ENCODE measurements at regions not wholly inside any gene's neighbourhood (a gene's known extent, or its start where the extent isn't known, plus 50 kb on each side); places are given as distances from the start of the nearest gene placed in this dataset.

DNA sequence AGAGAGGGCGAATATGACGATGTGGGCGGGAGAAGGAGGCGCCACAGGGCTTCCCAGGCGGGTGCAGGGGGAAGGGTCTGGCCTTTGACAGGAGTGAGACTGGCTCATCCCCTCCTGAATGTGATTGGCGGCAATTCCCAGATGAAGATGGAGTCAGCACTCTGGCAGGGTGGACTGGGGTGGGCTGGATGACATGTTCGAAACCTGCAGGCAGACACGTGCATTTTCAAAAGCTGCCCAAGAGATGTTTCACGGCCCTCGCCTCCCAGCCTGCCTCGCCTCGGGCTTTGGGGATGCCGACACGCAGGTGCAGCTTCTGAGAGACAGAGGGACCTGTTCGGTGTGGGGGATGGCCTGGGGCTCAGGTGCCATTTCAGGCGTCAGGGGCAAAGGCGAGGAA lies 66.8 kb upstream of the AFDN start:
- Histone ChIP-seq H3K9me1 (ENCODE audit: control insufficient read depth, extremely low read depth, insufficient read depth, low read length) (no peaks in the 10 kb centered on the region), H4K20me1 (ENCODE audit: control insufficient read depth, extremely low read depth, insufficient read depth, low read length) (no peaks in the 10 kb centered on the region), H3K9me3 (ENCODE audit: control insufficient read depth, low read depth, low read length) (no peaks in the 10 kb centered on the region), H3K27me3 (ENCODE audit: control insufficient read depth, extremely low read depth, insufficient read depth, low read length) (no peaks in the 10 kb centered on the region), H2AFZ (ENCODE audit: control insufficient read depth, low read length) (no peak overlapping the region), H3K9ac (ENCODE audit: control insufficient read depth, extremely low read depth, insufficient read depth, low read length) (no peak overlapping the region), H3K4me2 (ENCODE audit: control insufficient read depth, extremely low read depth, insufficient read depth, low read depth, low read length) (no peak overlapping the region), H3K79me2 (ENCODE audit: control insufficient read depth, insufficient read depth, low read length) (no peaks in the 10 kb centered on the region), H3K4me1 (ENCODE audit: control insufficient read depth, extremely low read depth, insufficient read depth, low read length) (no peaks in the 10 kb centered on the region), H3K36me3 (ENCODE audit: control insufficient read depth in 2 of 2, extremely low read depth in 1 of 2, insufficient read depth in 2 of 2, low read length in 2 of 2) (no peaks in the 10 kb centered on the region), H3K27ac (ENCODE audit: control insufficient read depth, insufficient read depth, low read length) (no peak overlapping the region), H3K4me3 (ENCODE audit: control insufficient read depth in 2 of 3, extremely low read depth in 1 of 3, insufficient read depth in 2 of 3, low read depth in 1 of 3, low read length in 3 of 3) (no peak overlapping the region)
- DNase-seq (ENCODE audit: low read depth, low spot score) (no peak), FAIRE-seq (no peak)
- dilution Hi-C loops (cut with MboI; ENCODE audit: extremely low pct_ligation_motif_present, low sequenced_read_pairs): no loop called here
- TF ChIP-seq EZH2 (IDR thresholded peaks at IDR 0.05; ENCODE audit: low read length): no peak
- TF ChIP-seq, protein P1, sequence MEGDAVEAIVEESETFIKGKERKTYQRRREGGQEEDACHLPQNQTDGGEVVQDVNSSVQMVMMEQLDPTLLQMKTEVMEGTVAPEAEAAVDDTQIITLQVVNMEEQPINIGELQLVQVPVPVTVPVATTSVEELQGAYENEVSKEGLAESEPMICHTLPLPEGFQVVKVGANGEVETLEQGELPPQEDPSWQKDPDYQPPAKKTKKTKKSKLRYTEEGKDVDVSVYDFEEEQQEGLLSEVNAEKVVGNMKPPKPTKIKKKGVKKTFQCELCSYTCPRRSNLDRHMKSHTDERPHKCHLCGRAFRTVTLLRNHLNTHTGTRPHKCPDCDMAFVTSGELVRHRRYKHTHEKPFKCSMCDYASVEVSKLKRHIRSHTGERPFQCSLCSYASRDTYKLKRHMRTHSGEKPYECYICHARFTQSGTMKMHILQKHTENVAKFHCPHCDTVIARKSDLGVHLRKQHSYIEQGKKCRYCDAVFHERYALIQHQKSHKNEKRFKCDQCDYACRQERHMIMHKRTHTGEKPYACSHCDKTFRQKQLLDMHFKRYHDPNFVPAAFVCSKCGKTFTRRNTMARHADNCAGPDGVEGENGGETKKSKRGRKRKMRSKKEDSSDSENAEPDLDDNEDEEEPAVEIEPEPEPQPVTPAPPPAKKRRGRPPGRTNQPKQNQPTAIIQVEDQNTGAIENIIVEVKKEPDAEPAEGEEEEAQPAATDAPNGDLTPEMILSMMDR (optimal IDR thresholded peaks at IDR 0.05 in 1 of 3, IDR thresholded peaks at IDR 0.05 in 1 of 3, conservative IDR thresholded peaks at IDR 0.05 in 1 of 3; ENCODE audit: extremely low read depth in 1 of 3, insufficient read depth in 2 of 3, low read length in 3 of 3): no peak

DNA sequence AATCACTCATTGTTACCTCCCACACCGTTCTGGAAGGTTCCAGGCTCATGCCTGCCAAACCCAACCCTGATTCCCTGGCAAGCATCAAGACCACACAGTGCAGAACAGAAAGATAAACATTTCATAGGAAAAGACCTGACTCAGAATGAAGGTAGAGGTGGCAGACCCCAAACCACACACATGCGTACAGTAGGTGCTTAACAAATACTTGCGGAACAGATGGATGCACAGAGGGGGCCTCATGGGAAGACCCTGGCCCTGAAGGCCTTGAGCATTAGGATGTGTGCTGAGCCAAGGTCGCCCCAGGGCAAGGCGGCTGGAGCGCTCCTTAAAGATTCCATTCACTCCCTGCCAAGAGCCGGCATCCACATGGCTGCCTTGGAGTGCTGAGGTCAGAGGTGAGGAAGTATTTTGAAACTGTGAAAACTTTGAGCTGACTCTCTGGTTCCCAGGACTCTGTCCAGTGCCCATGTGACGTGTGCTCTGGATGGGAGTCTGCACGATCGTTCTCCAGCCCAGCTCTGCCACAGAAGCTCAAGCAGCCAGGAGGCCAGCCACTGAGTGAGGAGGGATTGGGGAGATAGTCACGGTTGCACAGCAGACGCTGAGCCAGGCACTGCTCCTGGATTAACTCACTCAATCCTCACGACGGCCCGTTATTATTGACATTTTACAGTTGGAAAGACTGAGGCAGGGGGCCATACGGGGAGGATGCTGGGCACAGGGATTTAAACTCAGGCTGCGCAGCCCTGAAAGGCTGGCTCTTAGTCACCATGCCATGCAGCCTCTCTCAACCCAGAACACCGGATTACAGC lies 65.5 kb upstream of the AFDN start:
- Histone ChIP-seq H3K9me3 (ENCODE audit: control insufficient read depth, low read depth, low read length) (no peaks in the 10 kb centered on the region), H3K4me3 (ENCODE audit: control insufficient read depth in 2 of 3, extremely low read depth in 1 of 3, insufficient read depth in 2 of 3, low read depth in 1 of 3, low read length in 3 of 3) (no peak overlapping the region), H3K9ac (ENCODE audit: control insufficient read depth, extremely low read depth, insufficient read depth, low read length) (no peak overlapping the region), H3K9me1 (ENCODE audit: control insufficient read depth, extremely low read depth, insufficient read depth, low read length) (no peaks in the 10 kb centered on the region), H3K4me2 (ENCODE audit: control insufficient read depth, extremely low read depth, insufficient read depth, low read depth, low read length) (no peak overlapping the region), H3K36me3 (ENCODE audit: control insufficient read depth in 2 of 2, extremely low read depth in 1 of 2, insufficient read depth in 2 of 2, low read length in 2 of 2) (no peaks in the 10 kb centered on the region), H2AFZ (ENCODE audit: control insufficient read depth, low read length) (no peak overlapping the region), H3K4me1 (ENCODE audit: control insufficient read depth, extremely low read depth, insufficient read depth, low read length) (no peaks in the 10 kb centered on the region), H3K27me3 (ENCODE audit: control insufficient read depth, extremely low read depth, insufficient read depth, low read length) (no peaks in the 10 kb centered on the region), H3K27ac (ENCODE audit: control insufficient read depth, insufficient read depth, low read length) (no peak overlapping the region), H3K79me2 (ENCODE audit: control insufficient read depth, insufficient read depth, low read length) (no peaks in the 10 kb centered on the region), H4K20me1 (ENCODE audit: control insufficient read depth, extremely low read depth, insufficient read depth, low read length) (no peaks in the 10 kb centered on the region)
- DNase-seq (ENCODE audit: low read depth, low spot score) (no peak), FAIRE-seq (no peak)
- TF ChIP-seq EZH2 (IDR thresholded peaks at IDR 0.05; ENCODE audit: low read length): no peak
- TF ChIP-seq, protein P1 (optimal IDR thresholded peaks at IDR 0.05 in 1 of 3, IDR thresholded peaks at IDR 0.05 in 1 of 3, conservative IDR thresholded peaks at IDR 0.05 in 1 of 3; ENCODE audit: extremely low read depth in 1 of 3, insufficient read depth in 2 of 3, low read length in 3 of 3): no peak
- dilution Hi-C loops (cut with MboI; ENCODE audit: extremely low pct_ligation_motif_present, low sequenced_read_pairs): no loop called here

Measured in keratinocyte (primary cell).